NCI-H526 treated with DMSO at 0.1 percent for 48 hours (cell line): ENCODE measurements at regions not wholly inside any gene's neighbourhood (a gene's known extent, or its start where the extent isn't known, plus 50 kb on each side); places are given as distances from the start of the nearest gene placed in this dataset.

ENCODE experiments used
- DNase-seq: peaks from one replicate; lab custom pipeline; 2025; lab: John Stamatoyannopoulos, UW

GRCh38 chr3:25099666-25100065 lies 328.4 kb upstream of the RARB start:
- no peak for DNase-seq

GRCh38 chr3:25103391-25103790 lies 324.7 kb upstream of the RARB start:
- no peak for DNase-seq

- DNase-seq, result no peak
Measured at GRCh38 chr3:25107918-25108617, 320.0 kb upstream of the RARB start.

GRCh38 chr3:25110642-25111041 lies 317.4 kb upstream of the RARB start:
- DNase-seq, result no peak

GRCh38 chr3:25113891-25114290 lies 314.2 kb upstream of the RARB start:
- DNase-seq, result no peak

- no peak for DNase-seq
Measured at GRCh38 chr3:25114532-25114931, 313.5 kb upstream of the RARB start.

- no peak for DNase-seq
Measured at GRCh38 chr3:25117005-25117593, 311.0 kb upstream of the RARB start.

GRCh38 chr3:25119682-25120081 lies 308.4 kb upstream of the RARB start:
- no peak for DNase-seq

- DNase-seq, result no peak
Measured at GRCh38 chr3:25120665-25121064, 307.4 kb upstream of the RARB start.

GRCh38 chr3:25125201-25125600 lies 302.9 kb upstream of the RARB start:
- no peak for DNase-seq

- no peak for DNase-seq
Measured at GRCh38 chr3:25128735-25129134, 299.3 kb upstream of the RARB start.

- no peak for DNase-seq
Measured at GRCh38 chr3:25130724-25131520, 297.1 kb upstream of the RARB start.

- no peak for DNase-seq
Measured at GRCh38 chr3:25133588-25133987, 294.5 kb upstream of the RARB start.

GRCh38 chr3:25137606-25138005 lies 290.5 kb upstream of the RARB start:
- DNase-seq, result no peak

- DNase-seq, result no peak
Measured at GRCh38 chr3:25139267-25139666, 288.8 kb upstream of the RARB start.

GRCh38 chr3:25142609-25143355 lies 285.3 kb upstream of the RARB start:
- DNase-seq, result no peak

- DNase-seq, result no peak
Measured at GRCh38 chr3:25143356-25144025, 284.6 kb upstream of the RARB start.

GRCh38 chr3:25144430-25144829 lies 283.6 kb upstream of the RARB start:
- no peak for DNase-seq

GRCh38 chr3:25145176-25145575 lies 282.9 kb upstream of the RARB start:
- no peak for DNase-seq

GRCh38 chr3:25150199-25150598 lies 277.9 kb upstream of the RARB start:
- DNase-seq, result no peak

GRCh38 chr3:25151281-25151902 lies 276.7 kb upstream of the RARB start:
- DNase-seq, result no peak
